ENCODE measurements at regions not wholly inside any gene's neighbourhood (a gene's known extent, or its start where the extent isn't known, plus 50 kb on each side); places are given as distances from the start of the nearest gene placed in this dataset.

DNA sequence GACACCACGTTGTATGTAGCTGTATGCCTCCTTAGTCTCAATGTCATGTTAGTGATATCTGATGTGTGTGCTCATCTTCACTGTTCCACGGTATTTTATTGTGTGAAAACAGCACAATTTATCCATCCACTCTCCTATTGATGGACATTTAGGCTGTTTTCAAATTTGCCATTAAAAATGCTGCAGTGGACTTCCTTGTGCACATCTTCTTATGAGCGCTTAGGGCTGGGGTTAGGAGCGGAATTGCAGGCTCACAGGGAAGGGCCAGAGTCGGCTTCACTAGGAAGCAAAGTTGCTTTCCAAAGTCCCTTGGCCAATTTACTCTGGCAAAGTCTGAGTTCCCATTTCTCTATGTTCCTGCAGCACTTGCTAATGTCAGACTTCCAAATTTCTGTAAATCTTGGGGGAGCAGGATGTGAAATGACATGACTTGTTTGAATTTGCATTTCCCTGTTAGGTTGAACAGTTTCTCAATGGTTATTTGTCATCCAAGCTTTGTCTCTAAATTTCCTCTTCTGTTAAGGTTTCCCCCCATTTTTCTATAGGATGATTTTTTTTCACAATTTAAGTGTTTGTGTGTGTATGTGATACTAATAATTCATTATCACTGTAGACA lies 75.4 kb downstream of the MYEOV start:
- H3K4me3 ChIP-seq (ENCODE audit: low read depth, low read length), result no peak overlapping the region
- no peak for DNase-seq (ENCODE audit: low read depth)
- TF ChIP-seq CTCF (IDR thresholded peaks at IDR 0.05; ENCODE audit: insufficient read depth, low read depth, low read length, missing control alignments), result no peak

DNA sequence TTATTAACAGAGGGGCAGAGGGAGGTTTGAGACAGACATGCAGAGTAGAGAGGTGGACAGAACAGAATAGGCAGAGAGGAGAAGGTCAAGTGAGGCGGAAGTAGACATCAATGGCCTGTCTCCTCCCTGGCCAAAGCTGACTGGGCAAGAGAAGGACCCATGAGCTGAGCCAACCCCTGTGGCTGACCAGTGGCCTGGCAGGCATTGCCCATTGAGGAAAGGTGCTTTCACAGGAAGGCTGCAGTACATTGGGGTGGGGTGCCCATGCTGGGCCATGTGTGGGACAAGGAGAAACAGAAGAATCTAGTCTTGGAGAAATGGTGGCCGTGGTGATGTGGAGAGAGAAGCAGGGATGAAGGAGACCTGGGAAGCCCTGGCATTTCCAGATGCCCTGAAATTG lies 76.0 kb downstream of the MYEOV start:
- no peak for DNase-seq (ENCODE audit: low read depth)
- no peak for TF ChIP-seq CTCF (IDR thresholded peaks at IDR 0.05; ENCODE audit: insufficient read depth, low read depth, low read length, missing control alignments)
- no peak overlapping the region for H3K4me3 ChIP-seq (ENCODE audit: low read depth, low read length)

GRCh38 chr11:69370984-69371709 lies 77.2 kb downstream of the MYEOV start:
- no peak for DNase-seq (ENCODE audit: low read depth)
- H3K4me3 ChIP-seq (ENCODE audit: low read depth, low read length), result no peak overlapping the region
- TF ChIP-seq CTCF (IDR thresholded peaks at IDR 0.05; ENCODE audit: insufficient read depth, low read depth, low read length, missing control alignments), result no peak

DNA sequence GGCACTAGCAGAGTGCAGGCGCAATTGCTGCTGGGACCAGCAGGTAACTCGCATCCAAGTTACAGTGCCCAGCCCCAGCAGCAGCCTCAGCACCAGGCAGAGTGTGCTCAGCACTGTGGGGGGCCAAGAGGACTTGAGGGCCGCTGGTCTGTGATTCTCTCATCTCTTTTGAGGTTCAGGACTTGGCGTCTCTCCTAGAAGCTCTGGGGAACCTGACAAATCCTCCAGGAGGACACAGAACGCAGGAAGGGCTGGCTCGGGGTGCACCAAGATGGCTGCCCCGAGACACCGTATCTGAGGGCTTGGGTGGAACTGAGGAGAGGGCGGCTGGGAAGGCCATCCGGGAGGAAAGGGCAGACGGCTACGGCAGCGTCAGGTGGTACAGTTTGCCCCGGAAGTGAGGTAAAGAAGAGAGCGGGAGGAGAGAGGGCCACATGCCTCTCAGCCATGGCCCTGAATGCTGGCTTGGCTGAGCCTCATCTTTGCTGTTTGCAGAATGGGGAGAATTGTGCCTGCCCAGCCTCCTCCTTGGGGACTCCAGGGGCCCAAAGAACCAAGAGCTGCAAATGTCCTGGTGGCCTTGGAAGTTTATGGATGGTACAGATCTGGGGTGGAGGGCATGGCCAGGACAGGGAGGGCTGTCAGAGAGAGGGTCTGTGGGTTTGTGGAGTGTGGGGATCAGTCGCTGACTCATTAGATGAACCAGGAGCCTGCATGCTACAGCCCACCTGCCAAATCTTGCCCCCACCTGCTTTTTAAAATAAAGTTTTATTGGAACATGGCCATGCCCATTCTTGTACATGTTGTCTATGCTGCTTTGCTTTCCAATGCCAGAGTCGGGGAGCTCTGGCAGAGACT lies 78.0 kb downstream of the MYEOV start:
- no peak for DNase-seq (ENCODE audit: low read depth)
- no peak overlapping the region for H3K4me3 ChIP-seq (ENCODE audit: low read depth, low read length)
- no peak for TF ChIP-seq CTCF (IDR thresholded peaks at IDR 0.05; ENCODE audit: insufficient read depth, low read depth, low read length, missing control alignments)

DNA sequence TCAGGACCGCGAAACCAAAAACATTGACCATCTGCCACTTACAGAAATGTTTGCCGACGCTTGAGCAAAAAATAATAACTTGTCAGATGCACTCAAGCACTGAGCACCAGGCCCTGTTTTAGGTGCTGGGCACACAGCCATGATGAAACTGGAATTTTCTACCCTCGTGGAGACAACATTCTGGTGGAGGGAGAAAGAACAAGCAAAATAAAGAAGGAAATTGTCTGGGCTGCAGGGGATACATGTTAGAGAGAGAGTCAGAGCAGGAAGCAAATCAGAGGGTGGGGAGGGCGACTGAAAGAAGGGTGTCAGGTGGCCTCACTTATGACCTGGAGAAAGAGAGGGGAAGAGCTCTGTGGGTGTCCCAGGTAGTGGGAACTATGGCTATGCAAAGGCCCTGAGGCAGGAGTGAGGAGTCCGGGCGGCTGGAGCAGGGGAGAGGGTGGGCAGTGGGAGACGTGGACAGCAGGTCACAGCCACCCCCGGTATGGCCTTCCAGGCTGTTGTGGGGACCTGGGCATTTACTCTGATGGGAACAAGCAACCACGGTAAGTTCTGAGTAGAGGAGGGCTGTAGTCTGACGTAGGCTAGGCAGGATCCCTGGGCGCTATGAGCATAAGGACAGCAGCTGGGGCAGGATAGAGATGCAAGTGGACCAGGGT lies 78.8 kb downstream of the MYEOV start:
- DNase-seq (ENCODE audit: low read depth), result no peak
- H3K4me3 ChIP-seq (ENCODE audit: low read depth, low read length), result no peak overlapping the region
- no peak for TF ChIP-seq CTCF (IDR thresholded peaks at IDR 0.05; ENCODE audit: insufficient read depth, low read depth, low read length, missing control alignments)

DNA sequence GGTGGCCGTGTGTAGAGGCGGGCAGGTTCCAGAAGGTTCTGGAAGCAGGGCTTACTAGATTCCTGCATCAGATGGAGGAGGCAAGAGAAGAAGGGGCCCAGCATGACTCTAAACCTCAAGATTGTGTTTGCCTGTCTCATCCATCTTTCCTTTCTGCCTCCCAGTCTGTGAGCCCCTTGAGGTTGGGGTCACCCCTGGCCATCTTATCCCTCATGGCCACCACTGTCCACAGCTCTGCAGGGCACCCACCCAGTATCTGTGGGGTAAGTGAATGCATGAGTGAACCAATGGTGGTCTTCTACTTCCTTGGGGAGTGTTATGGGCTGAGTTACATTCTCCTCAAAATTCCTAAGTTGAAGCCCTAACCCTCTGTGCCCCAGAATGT lies 79.3 kb downstream of the MYEOV start:
- H3K4me3 ChIP-seq (ENCODE audit: low read depth, low read length), result no peak overlapping the region
- TF ChIP-seq CTCF (IDR thresholded peaks at IDR 0.05; ENCODE audit: insufficient read depth, low read depth, low read length, missing control alignments), result no peak
- no peak for DNase-seq (ENCODE audit: low read depth)
